Nephron progenitor cell (in vitro differentiated cells): ENCODE measurements at regions not wholly inside any gene's neighbourhood (a gene's known extent, or its start where the extent isn't known, plus 50 kb on each side); places are given as distances from the start of the nearest gene placed in this dataset.
"Not testable (repeated sequence)": the region's sequence is repeated elsewhere in the genome, so short reads cannot be mapped to it uniquely, and the experiment has no call there.

Experiments used
- DNase-seq: peaks from one replicate; pipeline ENCODE4 v3.0.0; 2021
- H3K27ac Mint-ChIP-seq: 2 replicates; pipeline ENCODE4 v1.8.0; 2021; ENCODE audit warnings: mild to moderate bottlenecking, moderate library complexity, mixed read lengths
- H3K27me3 Mint-ChIP-seq: 2 replicates; pipeline ENCODE4 v1.8.0; 2021; ENCODE audit warnings: mild to moderate bottlenecking, low read depth, mixed read lengths; ENCODE audit not compliant: poor library complexity
- H3K36me3 Mint-ChIP-seq: 2 replicates; pipeline ENCODE4 v1.8.0; 2021; ENCODE audit warnings: low read depth, mixed read lengths
- H3K4me1 Mint-ChIP-seq: 2 replicates; pipeline ENCODE4 v1.8.0; 2021; ENCODE audit warnings: mixed read lengths
- H3K4me3 Mint-ChIP-seq: 2 replicates; pipeline ENCODE4 v1.8.0; 2021; ENCODE audit warnings: mild to moderate bottlenecking, moderate library complexity, mixed read lengths
- H3K9me3 Mint-ChIP-seq: 2 replicates; pipeline ENCODE4 v1.8.0; 2021; ENCODE audit warnings: mild to moderate bottlenecking, moderate library complexity, mixed read lengths

GRCh38 chr1:206256935-206257334, 53.6 kb downstream of the SRGAP2 start:
- H3K27me3 Mint-ChIP-seq, H3K4me3 Mint-ChIP-seq, H3K36me3 Mint-ChIP-seq, H3K9me3 Mint-ChIP-seq, H3K4me1 Mint-ChIP-seq, H3K27ac Mint-ChIP-seq, DNase-seq: not testable (repeated sequence)

DNA sequence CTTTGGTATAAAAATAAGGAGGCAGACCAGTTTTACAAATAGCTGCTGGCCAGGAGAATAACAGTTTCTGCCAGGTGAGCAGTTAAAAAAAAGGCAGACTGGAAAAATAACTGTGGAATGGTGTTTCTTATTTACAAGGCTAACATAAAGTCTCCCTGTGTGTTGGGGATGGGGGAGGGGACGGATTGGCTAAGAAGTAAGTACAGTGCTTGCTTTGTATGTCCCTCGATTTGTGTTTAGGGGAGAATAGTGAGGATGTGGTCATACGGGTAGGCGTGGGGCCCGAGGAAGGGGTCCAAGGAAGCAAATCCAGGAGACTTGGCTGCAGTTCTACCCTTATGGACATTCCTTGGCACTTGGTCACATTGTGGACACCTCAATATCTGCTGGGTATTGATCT, 58.1 kb downstream of the SRGAP2 start:
- not testable (repeated sequence) for H3K4me1 Mint-ChIP-seq, H3K27me3 Mint-ChIP-seq, H3K9me3 Mint-ChIP-seq, DNase-seq, H3K36me3 Mint-ChIP-seq, H3K4me3 Mint-ChIP-seq, H3K27ac Mint-ChIP-seq

GRCh38 chr1:206262424-206262823, 59.1 kb downstream of the SRGAP2 start:
- DNase-seq, H3K4me3 Mint-ChIP-seq, H3K36me3 Mint-ChIP-seq, H3K27ac Mint-ChIP-seq, H3K9me3 Mint-ChIP-seq, H3K4me1 Mint-ChIP-seq, H3K27me3 Mint-ChIP-seq: not testable (repeated sequence)

DNA sequence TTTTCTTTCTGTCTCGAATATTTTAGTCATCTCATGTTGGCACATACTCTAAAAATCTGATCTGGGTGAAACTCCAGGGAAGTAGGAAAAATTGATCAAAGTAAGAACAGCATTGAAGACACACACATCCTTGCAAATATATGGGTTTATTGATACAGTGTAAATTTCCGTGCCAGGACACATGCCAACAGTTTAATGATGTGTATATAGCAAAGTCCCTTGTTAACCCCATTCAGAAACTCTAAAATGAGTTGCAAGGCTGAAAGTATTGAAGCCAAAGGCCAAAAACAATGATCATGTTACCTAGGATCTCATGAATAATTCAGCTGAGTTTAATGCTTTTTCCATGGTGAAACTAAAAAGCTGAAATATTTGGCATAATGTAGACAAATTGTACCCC, 61.6 kb downstream of the SRGAP2 start:
- H3K36me3 Mint-ChIP-seq, H3K4me3 Mint-ChIP-seq, H3K27me3 Mint-ChIP-seq, H3K4me1 Mint-ChIP-seq, DNase-seq, H3K9me3 Mint-ChIP-seq, H3K27ac Mint-ChIP-seq: not testable (repeated sequence)

- not testable (repeated sequence) for H3K36me3 Mint-ChIP-seq, H3K27ac Mint-ChIP-seq, H3K9me3 Mint-ChIP-seq, DNase-seq, H3K27me3 Mint-ChIP-seq, H3K4me3 Mint-ChIP-seq, H3K4me1 Mint-ChIP-seq
These were observed 67.8 kb downstream of the SRGAP2 start for GRCh38 chr1:206271153-206271552.

- not testable (repeated sequence) for H3K27me3 Mint-ChIP-seq, H3K4me3 Mint-ChIP-seq, DNase-seq, H3K36me3 Mint-ChIP-seq, H3K9me3 Mint-ChIP-seq, H3K27ac Mint-ChIP-seq, H3K4me1 Mint-ChIP-seq
These were observed 69.8 kb downstream of the SRGAP2 start for GRCh38 chr1:206273104-206273503.

GRCh38 chr1:206276143-206276542, 72.8 kb downstream of the SRGAP2 start:
- not testable (repeated sequence) for H3K4me3 Mint-ChIP-seq, H3K27me3 Mint-ChIP-seq, H3K9me3 Mint-ChIP-seq, DNase-seq, H3K4me1 Mint-ChIP-seq, H3K27ac Mint-ChIP-seq, H3K36me3 Mint-ChIP-seq

DNA sequence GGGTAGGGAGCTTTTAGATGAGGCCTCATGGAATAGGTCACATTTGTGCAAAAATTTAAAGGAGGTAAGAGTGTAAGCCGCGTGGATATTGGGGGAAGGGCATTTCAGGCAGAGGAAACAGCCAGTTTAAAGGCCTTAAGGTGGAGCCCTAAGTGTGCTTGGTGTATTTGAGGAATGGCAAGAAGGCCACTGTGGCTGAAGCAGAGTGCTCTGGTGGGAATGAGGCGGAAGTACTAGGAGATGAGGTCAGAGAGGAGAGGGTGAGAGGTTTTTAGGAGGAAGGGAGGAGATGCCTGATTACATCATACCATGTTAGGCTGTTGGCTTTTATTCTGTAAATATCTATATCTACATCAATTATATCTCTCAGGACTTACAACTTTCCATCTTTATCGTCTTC, 75.3 kb downstream of the SRGAP2 start:
- not testable (repeated sequence) for H3K4me3 Mint-ChIP-seq, DNase-seq

DNA sequence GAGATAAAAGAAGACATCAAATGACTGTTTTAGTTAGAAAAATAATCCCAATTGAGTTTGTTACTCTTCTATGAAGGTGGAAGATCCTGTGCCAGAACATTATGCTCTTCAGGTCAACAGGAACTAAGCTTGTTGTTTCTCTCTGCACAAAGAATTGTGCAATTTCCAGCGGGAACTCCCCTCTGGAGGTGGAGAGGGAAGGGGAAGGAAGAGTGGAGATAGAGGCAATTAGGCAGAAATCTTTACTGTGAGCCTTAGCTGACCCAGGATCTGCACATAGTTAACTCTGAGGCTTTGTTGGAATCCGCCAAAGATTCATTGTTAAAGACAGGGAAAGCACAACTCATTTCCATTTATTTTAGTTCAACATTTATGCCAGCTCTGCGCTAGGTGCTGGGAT, 77.3 kb downstream of the SRGAP2 start:
- H3K4me1 Mint-ChIP-seq, H3K4me3 Mint-ChIP-seq, H3K27me3 Mint-ChIP-seq, H3K9me3 Mint-ChIP-seq, H3K36me3 Mint-ChIP-seq, DNase-seq, H3K27ac Mint-ChIP-seq: not testable (repeated sequence)

More for the DNA sequence above, 75.3 kb downstream of the SRGAP2 start:
- not testable (repeated sequence) for H3K27me3 Mint-ChIP-seq, H3K36me3 Mint-ChIP-seq, H3K9me3 Mint-ChIP-seq, H3K4me1 Mint-ChIP-seq, H3K27ac Mint-ChIP-seq

DNA sequence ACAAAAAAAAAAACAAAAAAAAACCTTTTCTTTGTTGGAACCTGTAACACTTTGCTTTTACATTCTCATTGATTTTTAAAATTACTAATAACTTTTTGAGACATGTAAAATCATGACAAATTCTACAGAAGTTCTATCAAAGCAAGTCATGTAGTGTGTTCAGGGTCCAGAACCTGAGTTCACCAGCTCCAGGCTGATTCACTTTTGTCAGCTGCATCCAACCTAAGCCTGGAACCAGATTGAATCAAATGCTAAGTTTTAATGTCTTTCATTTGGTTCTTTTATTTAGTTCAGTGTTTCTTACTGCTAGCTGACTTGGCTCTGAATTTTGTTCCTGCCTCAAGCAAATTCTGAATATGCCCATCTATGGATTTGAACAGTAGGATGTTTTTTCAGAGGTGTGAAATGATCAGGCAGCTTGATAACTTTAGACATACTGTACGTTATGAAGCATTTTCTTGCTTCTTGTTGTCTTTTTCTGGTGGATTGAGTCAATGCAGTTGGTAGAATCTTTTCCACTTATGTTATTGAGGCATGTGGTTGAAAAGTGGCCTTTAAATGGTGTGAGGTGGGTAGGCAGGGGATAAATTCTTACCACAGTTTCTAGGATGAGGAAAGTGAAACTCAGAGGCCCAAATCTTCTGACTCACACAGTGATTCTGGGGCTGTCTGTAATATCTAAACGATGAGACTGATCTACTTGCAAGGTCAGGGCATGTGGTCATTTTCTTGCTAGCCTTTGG, 78.7 kb downstream of the SRGAP2 start:
- H3K4me1 Mint-ChIP-seq, DNase-seq, H3K4me3 Mint-ChIP-seq, H3K36me3 Mint-ChIP-seq, H3K27ac Mint-ChIP-seq, H3K9me3 Mint-ChIP-seq, H3K27me3 Mint-ChIP-seq: not testable (repeated sequence)

DNA sequence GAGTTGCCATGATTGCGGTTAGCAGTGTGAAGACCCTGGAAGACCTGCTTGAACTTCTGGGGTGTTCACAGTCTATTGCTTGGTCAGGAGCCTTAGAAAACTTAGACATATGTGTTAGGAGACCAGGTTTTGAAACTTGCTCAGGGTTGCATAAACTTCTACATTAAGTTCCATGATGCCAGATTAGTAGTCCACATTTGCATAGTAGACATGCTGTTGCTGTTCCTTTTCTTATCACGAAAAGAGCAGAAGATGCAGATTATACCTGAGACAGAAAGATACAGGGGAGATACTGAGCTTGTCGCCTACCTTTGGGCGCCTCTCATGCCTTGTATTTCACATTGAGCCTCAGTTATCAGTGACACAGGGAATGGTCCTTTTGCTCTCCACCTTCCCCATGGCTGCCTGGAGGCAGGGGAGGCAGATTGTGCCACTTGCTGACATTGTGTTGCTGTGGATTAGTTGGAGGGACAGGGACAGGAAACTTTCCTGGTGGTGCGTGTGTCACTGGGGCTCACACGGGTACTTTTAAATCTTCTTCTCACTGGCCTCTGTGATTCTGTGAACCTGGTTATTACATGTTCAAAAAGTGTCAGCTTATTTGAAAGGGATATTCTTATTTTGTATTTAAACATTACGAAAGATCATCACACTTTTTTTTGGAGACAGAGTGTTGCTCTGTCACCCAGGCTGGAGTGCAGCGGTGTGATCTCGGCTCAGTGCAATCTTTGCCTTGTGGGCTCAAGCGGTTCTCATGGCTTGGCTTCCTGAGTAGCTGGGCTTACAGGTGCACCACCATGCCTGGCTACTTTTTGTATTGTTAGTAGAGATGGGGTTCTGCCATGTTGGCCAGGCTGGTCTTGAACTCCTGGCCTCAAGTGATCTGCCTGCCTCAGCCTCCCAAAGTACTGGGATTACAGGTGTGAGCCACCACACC, 82.0 kb downstream of the SRGAP2 start:
- H3K27me3 Mint-ChIP-seq, H3K27ac Mint-ChIP-seq, H3K36me3 Mint-ChIP-seq, H3K9me3 Mint-ChIP-seq, DNase-seq, H3K4me3 Mint-ChIP-seq, H3K4me1 Mint-ChIP-seq: not testable (repeated sequence)

DNA sequence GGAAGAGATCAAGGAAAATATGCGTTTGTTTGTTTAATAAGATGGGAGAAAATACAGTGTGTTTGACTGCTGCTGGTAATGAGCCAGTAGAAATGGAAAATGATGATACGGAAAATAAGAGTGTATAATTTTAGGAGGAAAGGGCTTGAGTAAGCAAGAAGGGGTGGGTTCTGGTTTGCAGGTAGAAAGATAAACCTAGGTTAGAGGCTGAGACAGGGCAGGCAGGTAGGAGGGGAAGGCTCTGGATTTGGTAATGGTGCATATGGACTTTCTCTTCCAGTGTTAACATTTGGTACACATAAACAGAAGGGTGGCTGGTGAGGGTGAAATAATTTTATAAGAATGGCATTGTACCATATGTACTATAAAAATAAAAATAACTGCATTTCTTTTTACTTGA, 84.4 kb downstream of the SRGAP2 start:
- H3K27me3 Mint-ChIP-seq, H3K36me3 Mint-ChIP-seq, H3K4me1 Mint-ChIP-seq, H3K27ac Mint-ChIP-seq, H3K9me3 Mint-ChIP-seq, DNase-seq, H3K4me3 Mint-ChIP-seq: not testable (repeated sequence)

DNA sequence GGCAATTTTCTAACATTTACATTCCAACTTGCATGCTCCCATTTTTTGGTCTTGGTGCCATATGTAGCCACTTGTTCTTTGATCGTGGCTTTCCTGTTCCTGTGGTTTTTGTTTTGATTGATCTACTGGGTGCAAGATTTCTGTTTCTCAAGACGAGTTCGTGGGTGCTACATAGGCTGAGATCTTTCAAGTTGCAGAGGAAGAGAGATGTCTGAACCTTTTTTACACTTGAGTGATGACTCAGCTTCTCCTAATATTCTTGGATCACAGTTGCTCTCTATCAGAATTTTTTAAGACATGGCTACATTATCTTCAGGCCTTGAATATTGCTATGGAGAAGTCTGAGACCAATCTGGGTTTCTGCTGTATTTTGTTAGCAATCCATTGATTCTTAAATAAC, 85.1 kb downstream of the SRGAP2 start:
- H3K27ac Mint-ChIP-seq, DNase-seq, H3K4me3 Mint-ChIP-seq, H3K36me3 Mint-ChIP-seq, H3K9me3 Mint-ChIP-seq, H3K4me1 Mint-ChIP-seq, H3K27me3 Mint-ChIP-seq: not testable (repeated sequence)

- not testable (repeated sequence) for H3K27ac Mint-ChIP-seq
These were observed 94.0 kb downstream of the SRGAP2 start for GRCh38 chr1:206297145-206298031.

More at GRCh38 chr1:206297145-206298031, 94.0 kb downstream of the SRGAP2 start:
- not testable (repeated sequence) for H3K36me3 Mint-ChIP-seq, DNase-seq, H3K4me1 Mint-ChIP-seq, H3K4me3 Mint-ChIP-seq, H3K27me3 Mint-ChIP-seq, H3K9me3 Mint-ChIP-seq
